ENCODE measurements at regions not wholly inside any gene's neighbourhood (a gene's known extent, or its start where the extent isn't known, plus 50 kb on each side); places are given as distances from the start of the nearest gene placed in this dataset.

DNA sequence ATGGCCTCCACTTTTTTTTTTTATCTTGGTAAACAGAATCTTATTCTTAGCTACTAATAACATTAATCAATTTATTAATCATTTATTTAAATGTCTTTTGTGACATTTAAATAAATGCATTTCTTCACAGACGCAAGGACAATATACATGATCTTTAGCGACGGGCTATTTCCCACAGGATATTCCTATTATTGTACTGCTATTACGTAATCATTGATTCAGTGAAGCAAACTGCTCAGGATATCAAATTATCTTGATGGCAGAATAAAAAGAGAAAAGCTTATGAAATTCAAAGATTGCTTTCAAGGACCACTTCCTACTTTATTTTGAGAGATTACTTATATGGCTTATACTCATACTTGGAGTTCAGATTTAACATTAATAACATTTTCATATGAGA lies 114.1 kb downstream of the FAM9B start:
- peaks cover 11% of the 10 kb centered on the region for H3K27me3 Mint-ChIP-seq (ENCODE audit: unreplicated experiment)
- DNase-seq (ENCODE audit: extremely low spot score, unreplicated experiment) = no peak
- no peaks in the 10 kb centered on the region for H3K36me3 Mint-ChIP-seq (ENCODE audit: unreplicated experiment)
- H3K4me1 Mint-ChIP-seq (ENCODE audit: unreplicated experiment) = no peaks in the 10 kb centered on the region
- H3K27ac Mint-ChIP-seq (ENCODE audit: unreplicated experiment) = no peak overlapping the region
- TF ChIP-seq, protein P1, sequence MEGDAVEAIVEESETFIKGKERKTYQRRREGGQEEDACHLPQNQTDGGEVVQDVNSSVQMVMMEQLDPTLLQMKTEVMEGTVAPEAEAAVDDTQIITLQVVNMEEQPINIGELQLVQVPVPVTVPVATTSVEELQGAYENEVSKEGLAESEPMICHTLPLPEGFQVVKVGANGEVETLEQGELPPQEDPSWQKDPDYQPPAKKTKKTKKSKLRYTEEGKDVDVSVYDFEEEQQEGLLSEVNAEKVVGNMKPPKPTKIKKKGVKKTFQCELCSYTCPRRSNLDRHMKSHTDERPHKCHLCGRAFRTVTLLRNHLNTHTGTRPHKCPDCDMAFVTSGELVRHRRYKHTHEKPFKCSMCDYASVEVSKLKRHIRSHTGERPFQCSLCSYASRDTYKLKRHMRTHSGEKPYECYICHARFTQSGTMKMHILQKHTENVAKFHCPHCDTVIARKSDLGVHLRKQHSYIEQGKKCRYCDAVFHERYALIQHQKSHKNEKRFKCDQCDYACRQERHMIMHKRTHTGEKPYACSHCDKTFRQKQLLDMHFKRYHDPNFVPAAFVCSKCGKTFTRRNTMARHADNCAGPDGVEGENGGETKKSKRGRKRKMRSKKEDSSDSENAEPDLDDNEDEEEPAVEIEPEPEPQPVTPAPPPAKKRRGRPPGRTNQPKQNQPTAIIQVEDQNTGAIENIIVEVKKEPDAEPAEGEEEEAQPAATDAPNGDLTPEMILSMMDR (IDR thresholded peaks at IDR 0.05) = no peak
- H3K9me3 Mint-ChIP-seq (ENCODE audit: unreplicated experiment) = no peaks in the 10 kb centered on the region
- no peak overlapping the region for H3K4me3 Mint-ChIP-seq (ENCODE audit: unreplicated experiment)

DNA sequence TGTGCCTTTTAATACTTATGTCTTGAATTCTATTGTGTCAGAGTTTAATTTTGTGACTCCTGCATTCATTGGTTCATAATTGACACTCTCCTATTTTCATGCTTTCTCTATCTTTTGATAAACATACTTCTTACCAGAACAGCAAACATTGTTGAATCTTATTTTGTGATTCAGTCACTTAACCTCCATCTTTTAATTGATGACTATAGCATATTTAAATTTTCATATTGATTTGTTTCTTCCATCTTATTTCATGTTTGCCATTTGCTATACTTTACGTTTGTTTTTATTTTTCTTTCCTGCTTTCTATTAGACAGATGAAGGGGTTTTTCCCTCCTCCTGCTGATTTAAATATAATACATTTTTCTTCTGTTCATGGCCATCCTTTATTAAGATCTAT lies 115.5 kb upstream of the FAM9A start:
- Mint-ChIP-seq H3K4me3 (ENCODE audit: unreplicated experiment) (no peak overlapping the region), H3K27ac (ENCODE audit: unreplicated experiment) (no peak overlapping the region), H3K4me1 (ENCODE audit: unreplicated experiment) (no peaks in the 10 kb centered on the region), H3K36me3 (ENCODE audit: unreplicated experiment) (no peaks in the 10 kb centered on the region), H3K27me3 (ENCODE audit: unreplicated experiment) (peaks cover 3% of the 10 kb centered on the region), H3K9me3 (ENCODE audit: unreplicated experiment) (no peaks in the 10 kb centered on the region)
- no peak for DNase-seq (ENCODE audit: extremely low spot score, unreplicated experiment)
- TF ChIP-seq, protein P1 (IDR thresholded peaks at IDR 0.05) = no peak

DNA sequence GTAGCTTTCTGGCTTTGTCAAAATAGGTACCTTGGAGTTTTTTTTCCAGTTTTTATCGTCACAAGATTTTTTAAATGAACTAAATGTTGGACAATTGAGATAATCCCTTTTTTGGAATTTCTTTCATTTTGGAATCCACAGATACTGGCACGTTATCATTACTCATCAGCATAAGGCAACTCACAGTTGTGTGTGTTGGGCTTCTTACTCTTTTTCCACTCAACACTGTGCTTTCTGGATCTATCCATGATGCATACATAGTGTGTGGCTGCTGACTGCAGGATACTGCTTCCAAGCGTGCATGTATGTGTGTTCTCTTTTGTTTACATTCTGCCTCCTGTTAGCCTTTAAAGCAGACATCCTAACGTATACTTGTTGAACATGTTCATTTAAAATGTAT lies 113.5 kb upstream of the FAM9A start:
- no peak for DNase-seq (ENCODE audit: extremely low spot score, unreplicated experiment)
- Mint-ChIP-seq H3K9me3 (ENCODE audit: unreplicated experiment) (no peaks in the 10 kb centered on the region), H3K4me3 (ENCODE audit: unreplicated experiment) (no peak overlapping the region), H3K27me3 (ENCODE audit: unreplicated experiment) (peaks cover 3% of the 10 kb centered on the region), H3K36me3 (ENCODE audit: unreplicated experiment) (no peaks in the 10 kb centered on the region), H3K4me1 (ENCODE audit: unreplicated experiment) (no peaks in the 10 kb centered on the region), H3K27ac (ENCODE audit: unreplicated experiment) (no peak overlapping the region)
- TF ChIP-seq, protein P1 (IDR thresholded peaks at IDR 0.05) = no peak

DNA sequence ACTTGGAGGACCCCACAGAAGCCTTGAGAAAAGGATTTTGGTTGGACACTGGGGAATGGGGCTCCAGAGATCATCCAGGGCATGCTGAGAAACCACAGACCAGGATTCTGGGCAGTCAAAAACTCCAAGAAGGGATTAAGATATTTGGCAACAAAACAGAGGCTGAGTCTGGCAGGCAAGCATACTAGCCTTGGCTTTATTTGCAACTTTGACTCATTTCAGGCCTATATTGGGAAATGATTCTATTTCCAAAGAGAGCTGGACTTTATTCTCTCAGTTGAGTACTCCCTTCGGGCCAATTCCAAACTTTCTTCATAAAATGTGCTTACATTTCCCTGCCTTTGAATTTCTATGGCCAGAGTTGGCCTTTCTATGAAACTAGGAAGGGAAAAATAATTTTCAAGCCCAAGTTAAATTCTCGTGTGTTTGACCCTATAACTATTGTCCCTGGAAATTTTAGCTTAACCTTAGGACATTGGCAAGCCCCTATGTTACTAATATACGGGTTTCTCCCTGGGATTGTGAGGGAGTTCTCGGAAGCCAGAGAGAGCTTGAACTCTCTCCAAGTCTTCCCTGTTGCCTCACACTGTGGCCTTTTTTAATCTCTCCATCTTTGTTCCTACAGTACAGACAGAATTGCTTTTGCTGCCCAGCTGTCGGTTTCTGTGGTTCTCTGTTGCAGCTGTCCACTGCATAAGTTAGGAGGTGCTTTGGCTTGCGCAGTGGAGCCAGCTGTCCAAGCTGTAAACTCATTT lies 112.6 kb upstream of the FAM9A start:
- H3K27ac Mint-ChIP-seq (ENCODE audit: unreplicated experiment) = no peak overlapping the region
- H3K9me3 Mint-ChIP-seq (ENCODE audit: unreplicated experiment) = no peaks in the 10 kb centered on the region
- no peaks in the 10 kb centered on the region for H3K36me3 Mint-ChIP-seq (ENCODE audit: unreplicated experiment)
- no peaks in the 10 kb centered on the region for H3K4me1 Mint-ChIP-seq (ENCODE audit: unreplicated experiment)
- H3K27me3 Mint-ChIP-seq (ENCODE audit: unreplicated experiment) = peaks cover 3% of the 10 kb centered on the region
- TF ChIP-seq, protein P1 (IDR thresholded peaks at IDR 0.05) = no peak
- no peak for DNase-seq (ENCODE audit: extremely low spot score, unreplicated experiment)
- no peak overlapping the region for H3K4me3 Mint-ChIP-seq (ENCODE audit: unreplicated experiment)

DNA sequence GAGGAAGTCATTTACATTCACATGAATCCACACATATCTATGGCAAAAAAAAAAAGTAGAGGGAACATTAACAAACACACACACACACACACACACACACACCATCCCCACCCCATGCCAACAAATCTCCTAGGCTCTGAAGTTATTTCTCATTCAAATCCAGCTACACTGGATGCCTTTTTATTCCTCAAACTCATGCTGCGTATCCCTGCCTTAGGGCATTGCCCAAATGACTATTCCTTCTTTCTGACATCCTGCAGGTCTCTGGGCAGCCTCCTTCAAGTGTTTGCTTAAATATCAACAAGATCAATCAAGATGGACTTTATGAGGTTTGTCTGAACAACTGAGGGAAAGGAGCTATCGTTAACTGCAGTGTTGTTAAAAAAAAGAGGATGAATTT lies 106.5 kb upstream of the FAM9A start:
- no peak for DNase-seq (ENCODE audit: extremely low spot score, unreplicated experiment)
- Mint-ChIP-seq H3K4me1 (ENCODE audit: unreplicated experiment) (no peaks in the 10 kb centered on the region), H3K4me3 (ENCODE audit: unreplicated experiment) (no peak overlapping the region), H3K36me3 (ENCODE audit: unreplicated experiment) (no peaks in the 10 kb centered on the region), H3K27me3 (ENCODE audit: unreplicated experiment) (peaks cover 10% of the 10 kb centered on the region), H3K9me3 (ENCODE audit: unreplicated experiment) (no peaks in the 10 kb centered on the region), H3K27ac (ENCODE audit: unreplicated experiment) (no peak overlapping the region)
- TF ChIP-seq, protein P1 (IDR thresholded peaks at IDR 0.05) = no peak

Measured in osteocyte (in vitro differentiated cells).